HG03139 (cell line): ENCODE measurements at regions not wholly inside any gene's neighbourhood (a gene's known extent, or its start where the extent isn't known, plus 50 kb on each side); places are given as distances from the start of the nearest gene placed in this dataset.

ENCODE experiments used
- ATAC-seq: cut with Tn5 transposase; IDR thresholded peaks from one replicate; pipeline ENCODE4 v1.9.1; 2021; ENCODE audit not compliant: unreplicated experiment

GRCh38 chr2:42880738-42881690 lies 88.6 kb upstream of the HAAO start:
- ATAC-seq: no peak

- ATAC-seq: no peak
Measured at GRCh38 chr2:42879913-42880737, 87.7 kb upstream of the HAAO start.

GRCh38 chr2:42879121-42879705 lies 86.8 kb upstream of the HAAO start:
- ATAC-seq: no peak

- peak; percentile 61 for ATAC-seq
Measured at GRCh38 chr2:42878581-42878980, 86.2 kb upstream of the HAAO start.

- no peak for ATAC-seq
Measured at GRCh38 chr2:42877936-42878335, 85.6 kb upstream of the HAAO start.

GRCh38 chr2:42877511-42877910 lies 85.1 kb upstream of the HAAO start:
- ATAC-seq: no peak

GRCh38 chr2:42876326-42876751 lies 84.0 kb upstream of the HAAO start:
- ATAC-seq: no peak

- no peak for ATAC-seq
Measured at GRCh38 chr2:42875880-42876279, 83.5 kb upstream of the HAAO start.

- no peak for ATAC-seq
Measured at GRCh38 chr2:42874949-42875801, 82.8 kb upstream of the HAAO start.

GRCh38 chr2:42872721-42873120 lies 80.3 kb upstream of the HAAO start:
- no peak for ATAC-seq

- ATAC-seq: no peak
Measured at GRCh38 chr2:42871372-42871771, 79.0 kb upstream of the HAAO start.

GRCh38 chr2:42868874-42869273 lies 76.5 kb upstream of the HAAO start:
- no peak for ATAC-seq

GRCh38 chr2:42868096-42868495 lies 75.7 kb upstream of the HAAO start:
- no peak for ATAC-seq

- ATAC-seq: no peak
Measured at GRCh38 chr2:42867093-42868065, 75.0 kb upstream of the HAAO start.

GRCh38 chr2:42865884-42866881 lies 73.8 kb upstream of the HAAO start:
- no peak for ATAC-seq

- no peak for ATAC-seq
Measured at GRCh38 chr2:42864641-42865280, 72.4 kb upstream of the HAAO start.

GRCh38 chr2:42864222-42864621 lies 71.8 kb upstream of the HAAO start:
- no peak for ATAC-seq

GRCh38 chr2:42863751-42864150 lies 71.4 kb upstream of the HAAO start:
- ATAC-seq: no peak
